Choroid plexus epithelial cell (primary cell): ENCODE measurements at regions not wholly inside any gene's neighbourhood (a gene's known extent, or its start where the extent isn't known, plus 50 kb on each side); places are given as distances from the start of the nearest gene placed in this dataset.
"Not testable (repeated sequence)": the region's sequence is repeated elsewhere in the genome, so short reads cannot be mapped to it uniquely, and the experiment has no call there.

ENCODE experiments used
- DNase-seq: peaks from one replicate; pipeline ENCODE4 v3.0.0-alpha.2; 2010; ENCODE audit warnings: low read depth
- H3K4me3 ChIP-seq: 2 replicates; pipeline ENCODE4 v1.5.1; 2011; ENCODE audit warnings: low read depth, mild to moderate bottlenecking, control low read depth, low read length, moderate library complexity
- TF ChIP-seq, protein P1 (sequence below): conservative IDR thresholded peaks from 2 replicates; pipeline ENCODE4 v1.5.1; 2011; ENCODE audit warnings: low read depth, mild to moderate bottlenecking, control low read depth, inconsistent platforms, low read length, moderate library complexity

DNA sequence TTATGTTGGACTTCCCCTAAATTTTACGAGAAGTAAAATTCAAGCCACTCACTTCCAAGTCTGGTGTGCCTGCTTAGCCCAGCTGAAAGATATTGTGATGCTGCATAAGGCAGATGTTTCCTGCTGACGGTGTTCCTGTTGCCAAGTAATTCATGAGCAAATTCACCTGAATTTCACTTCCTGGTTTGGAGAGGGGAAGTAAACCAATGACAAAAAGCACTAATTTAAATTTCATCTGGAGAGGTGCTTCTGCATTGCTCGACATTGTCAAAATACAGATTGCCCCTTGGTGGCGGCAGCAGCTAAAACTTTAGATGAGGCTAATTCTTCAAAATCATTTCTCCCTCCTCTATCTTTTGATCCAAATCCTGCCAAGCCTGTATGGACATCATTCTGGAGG is 281.1 kb downstream of the AACS start:
- DNase-seq, result no peak
- TF ChIP-seq, protein P1, sequence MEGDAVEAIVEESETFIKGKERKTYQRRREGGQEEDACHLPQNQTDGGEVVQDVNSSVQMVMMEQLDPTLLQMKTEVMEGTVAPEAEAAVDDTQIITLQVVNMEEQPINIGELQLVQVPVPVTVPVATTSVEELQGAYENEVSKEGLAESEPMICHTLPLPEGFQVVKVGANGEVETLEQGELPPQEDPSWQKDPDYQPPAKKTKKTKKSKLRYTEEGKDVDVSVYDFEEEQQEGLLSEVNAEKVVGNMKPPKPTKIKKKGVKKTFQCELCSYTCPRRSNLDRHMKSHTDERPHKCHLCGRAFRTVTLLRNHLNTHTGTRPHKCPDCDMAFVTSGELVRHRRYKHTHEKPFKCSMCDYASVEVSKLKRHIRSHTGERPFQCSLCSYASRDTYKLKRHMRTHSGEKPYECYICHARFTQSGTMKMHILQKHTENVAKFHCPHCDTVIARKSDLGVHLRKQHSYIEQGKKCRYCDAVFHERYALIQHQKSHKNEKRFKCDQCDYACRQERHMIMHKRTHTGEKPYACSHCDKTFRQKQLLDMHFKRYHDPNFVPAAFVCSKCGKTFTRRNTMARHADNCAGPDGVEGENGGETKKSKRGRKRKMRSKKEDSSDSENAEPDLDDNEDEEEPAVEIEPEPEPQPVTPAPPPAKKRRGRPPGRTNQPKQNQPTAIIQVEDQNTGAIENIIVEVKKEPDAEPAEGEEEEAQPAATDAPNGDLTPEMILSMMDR, result no peak
- H3K4me3 ChIP-seq, result no peak overlapping the region

DNA sequence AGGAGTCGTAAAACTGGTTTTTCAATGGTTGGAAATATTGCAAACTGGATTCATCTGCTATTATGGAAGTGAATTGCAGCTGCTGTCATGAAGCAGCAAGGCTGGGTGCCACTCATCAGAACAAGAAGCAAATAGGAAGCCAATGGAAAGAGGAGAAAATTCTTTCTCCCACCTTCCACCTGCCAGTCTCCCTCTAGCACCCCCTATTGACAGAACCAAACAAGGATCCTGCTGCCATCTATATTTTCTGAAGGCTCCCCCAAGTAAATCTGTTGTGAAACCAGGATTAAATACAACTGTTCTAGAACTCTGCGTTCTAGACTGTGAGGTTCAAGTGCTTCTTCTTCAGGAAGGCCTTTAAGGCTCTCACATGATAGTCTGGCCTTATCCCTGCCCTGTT is 286.6 kb downstream of the AACS start:
- no peak overlapping the region for H3K4me3 ChIP-seq
- TF ChIP-seq, protein P1, result no peak
- DNase-seq, result no peak

DNA sequence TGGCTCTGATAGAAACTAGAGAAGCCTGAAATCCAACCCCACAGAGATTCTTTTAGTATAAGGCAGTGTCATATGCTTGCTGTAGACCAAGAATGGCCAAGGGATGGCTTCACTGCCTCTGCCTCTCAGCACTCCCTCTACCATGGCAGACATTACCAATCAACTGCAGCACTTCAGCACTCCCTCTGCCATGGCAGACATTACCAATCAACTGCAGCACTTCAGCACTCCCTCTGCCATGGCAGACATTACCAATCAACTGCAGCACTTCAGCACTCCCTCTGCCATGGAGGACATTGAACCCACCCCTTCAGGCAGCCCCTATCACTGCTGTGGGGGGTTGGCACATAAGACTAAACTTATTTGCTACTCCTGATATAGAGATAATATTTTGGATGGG is 287.8 kb downstream of the AACS start:
- not testable (repeated sequence) for DNase-seq, H3K4me3 ChIP-seq

DNA sequence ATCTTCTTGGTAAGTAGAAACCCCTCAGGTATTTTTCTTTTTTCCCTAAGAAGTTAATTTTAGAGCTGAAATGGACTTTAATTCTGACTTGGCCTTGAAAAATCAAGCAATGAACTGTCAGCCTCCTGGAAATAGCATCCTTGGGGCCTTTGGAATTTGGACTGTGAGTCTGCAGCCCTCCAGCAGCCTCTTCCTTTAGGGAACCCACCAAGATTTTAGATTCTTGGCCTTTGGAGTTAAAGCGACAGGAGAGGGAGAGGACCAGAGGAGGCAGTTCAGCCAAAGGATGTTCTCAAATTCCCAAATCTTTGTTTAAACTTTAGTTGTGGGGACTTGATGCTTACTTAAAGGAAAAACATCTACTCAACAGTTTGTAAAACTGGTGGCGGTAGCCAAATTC is 288.6 kb downstream of the AACS start:
- TF ChIP-seq, protein P1, result no peak

DNA sequence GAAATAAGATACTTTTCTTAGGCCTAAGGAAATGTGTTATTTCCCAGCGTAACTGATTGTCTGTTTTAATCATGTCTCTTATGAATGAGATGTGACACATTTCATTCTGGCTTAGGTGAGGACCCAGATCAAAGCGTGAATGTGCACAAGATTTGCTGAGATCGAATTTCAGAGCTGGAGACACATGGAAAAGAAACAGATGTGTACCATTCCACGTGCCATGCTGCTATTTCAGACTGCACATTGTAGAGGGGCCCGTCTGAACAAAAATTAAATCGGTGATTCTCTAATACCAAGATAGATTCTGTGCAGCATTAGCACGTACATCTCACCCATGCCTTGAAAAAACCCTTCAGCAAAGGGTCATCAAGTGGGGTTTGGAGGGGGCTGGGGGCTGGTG is 290.4 kb downstream of the AACS start:
- TF ChIP-seq, protein P1, result no peak
- DNase-seq, result no peak
- H3K4me3 ChIP-seq, result no peak overlapping the region

More for the DNA sequence above, 288.6 kb downstream of the AACS start:
- H3K4me3 ChIP-seq, result no peak overlapping the region
- DNase-seq, result no peak

DNA sequence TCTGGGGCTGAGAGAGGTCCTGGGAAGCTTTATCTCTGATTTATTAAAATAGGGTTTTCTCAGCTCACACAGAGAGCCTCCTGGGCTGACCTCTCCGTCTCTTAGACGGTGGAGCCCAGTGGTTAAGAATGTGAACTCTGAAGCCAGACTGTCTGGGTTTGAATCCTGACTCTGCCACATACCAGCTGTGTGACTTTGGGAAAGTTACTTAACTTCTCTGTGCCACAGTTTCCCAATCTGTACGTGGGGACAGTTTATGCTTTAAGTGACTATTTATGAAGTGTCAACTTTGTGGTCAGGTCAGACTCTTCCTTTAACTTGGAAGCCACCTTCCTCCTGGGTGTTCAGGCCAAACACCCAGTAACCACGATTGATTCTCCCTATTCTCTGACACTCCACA is 290.9 kb downstream of the AACS start:
- TF ChIP-seq, protein P1, result no peak
- DNase-seq, result no peak

DNA sequence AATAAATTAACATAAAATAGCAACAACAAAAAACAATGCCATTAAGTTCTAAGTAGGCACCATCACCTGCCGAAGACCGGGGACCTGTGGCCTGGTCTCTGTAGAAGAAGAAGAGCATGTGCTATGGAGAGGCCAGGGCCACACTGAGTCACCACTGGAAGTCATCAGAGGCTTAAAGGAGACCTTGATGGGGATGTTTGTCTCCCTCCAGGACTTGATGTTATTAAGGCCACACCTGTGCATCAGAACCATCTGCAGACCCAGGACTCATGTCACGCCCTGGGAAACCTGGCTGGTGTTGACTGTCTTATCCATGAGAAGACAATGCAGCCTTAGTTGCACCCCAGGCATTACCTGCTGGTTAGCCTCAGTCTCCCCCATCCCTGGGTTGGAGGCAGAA is 292.3 kb downstream of the AACS start:
- H3K4me3 ChIP-seq, result no peak overlapping the region
- no peak for DNase-seq
- TF ChIP-seq, protein P1, result no peak

More for the DNA sequence above, 290.9 kb downstream of the AACS start:
- no peak overlapping the region for H3K4me3 ChIP-seq

DNA sequence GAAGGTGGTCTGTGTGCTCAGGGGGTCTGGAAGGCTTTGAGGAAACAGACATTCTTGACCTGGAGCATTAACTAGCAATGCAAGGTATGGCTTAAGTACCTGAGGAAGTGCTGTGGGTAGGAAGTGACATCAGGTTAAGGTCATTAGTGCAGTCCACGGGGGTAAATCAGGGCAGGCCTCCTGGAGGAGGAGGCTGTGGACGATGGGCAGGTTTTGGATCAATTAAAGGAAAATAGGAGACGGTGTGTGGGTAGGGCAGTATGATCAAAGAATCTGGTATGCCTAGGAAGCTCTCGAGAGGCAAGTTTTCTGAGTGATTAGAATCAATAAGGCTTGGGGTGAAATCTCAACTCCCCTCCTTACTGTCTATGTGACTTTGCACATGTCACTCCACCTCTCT is 295.3 kb downstream of the AACS start:
- no peak overlapping the region for H3K4me3 ChIP-seq
- DNase-seq, result no peak
- TF ChIP-seq, protein P1, result no peak
